ENCODE measurements at regions not wholly inside any gene's neighbourhood (a gene's known extent, or its start where the extent isn't known, plus 50 kb on each side); places are given as distances from the start of the nearest gene placed in this dataset.
A peak's percentile ranks its signal among the peaks of the same experiment; 100 is the strongest.
"Not testable (repeated sequence)": the region's sequence is repeated elsewhere in the genome, so short reads cannot be mapped to it uniquely, and the experiment has no call there.

GRCh38 chr9:119881898-119882297, 512.7 kb upstream of the BRINP1 start:
- Histone ChIP-seq H4K20me1 (ENCODE audit: insufficient read depth, low read length) (no peaks in the 10 kb centered on the region), H3K9me3 (ENCODE audit: low read depth, low read length) (no peaks in the 10 kb centered on the region), H3K79me2 (ENCODE audit: insufficient read depth, low read length) (no peaks in the 10 kb centered on the region), H3K27me3 (ENCODE audit: insufficient read depth, low read length) (no peaks in the 10 kb centered on the region), H3K4me1 (ENCODE audit: insufficient read depth, low read length) (no peaks in the 10 kb centered on the region), H2AFZ (ENCODE audit: low read length) (no peak overlapping the region), H3K4me2 (ENCODE audit: insufficient read depth, low read length) (no peak overlapping the region), H3K4me3 (ENCODE audit: insufficient read depth, low read length) (no peak overlapping the region), H3K27ac (ENCODE audit: low read depth, low read length) (no peak overlapping the region), H3K36me3 (ENCODE audit: insufficient read depth, low read length) (no peaks in the 10 kb centered on the region)
- no peak for DNase-seq (ENCODE audit: insufficient read length, low spot score, missing footprints)
- no peak for TF ChIP-seq CTCF (IDR thresholded peaks at IDR 0.05; ENCODE audit: extremely low read depth, low read depth, low read length)

DNA sequence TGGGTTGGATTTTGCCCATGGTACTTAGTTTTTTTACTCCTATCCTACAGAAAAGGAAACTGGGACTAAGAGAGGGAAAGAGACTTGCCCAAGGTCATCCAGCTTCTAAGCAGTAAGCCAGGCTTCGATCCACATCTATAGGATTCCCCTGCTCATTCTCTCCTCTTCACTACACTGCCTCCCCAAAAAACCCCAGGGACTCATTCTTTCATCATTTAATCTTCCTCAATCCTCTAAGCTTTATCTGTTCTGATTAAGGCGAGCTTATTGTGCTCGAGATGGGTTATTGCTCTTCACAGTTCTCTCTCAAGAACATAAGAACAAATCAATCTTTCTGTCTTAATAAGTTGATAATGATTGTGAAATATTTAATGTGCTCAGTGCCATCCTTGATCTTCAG, 511.1 kb upstream of the BRINP1 start:
- H3K27ac ChIP-seq (ENCODE audit: low read depth, low read length), result no peak overlapping the region
- DNase-seq (ENCODE audit: insufficient read length, low spot score, missing footprints), result no peak
- no peaks in the 10 kb centered on the region for H3K79me2 ChIP-seq (ENCODE audit: insufficient read depth, low read length)
- no peak overlapping the region for H2AFZ ChIP-seq (ENCODE audit: low read length)
- no peak overlapping the region for H3K4me2 ChIP-seq (ENCODE audit: insufficient read depth, low read length)
- no peak for TF ChIP-seq CTCF (IDR thresholded peaks at IDR 0.05; ENCODE audit: extremely low read depth, low read depth, low read length)
- no peaks in the 10 kb centered on the region for H3K4me1 ChIP-seq (ENCODE audit: insufficient read depth, low read length)
- no peaks in the 10 kb centered on the region for H3K27me3 ChIP-seq (ENCODE audit: insufficient read depth, low read length)
- no peaks in the 10 kb centered on the region for H3K9me3 ChIP-seq (ENCODE audit: low read depth, low read length)
- H3K4me3 ChIP-seq (ENCODE audit: insufficient read depth, low read length), result no peak overlapping the region
- H3K36me3 ChIP-seq (ENCODE audit: insufficient read depth, low read length), result no peaks in the 10 kb centered on the region
- no peaks in the 10 kb centered on the region for H4K20me1 ChIP-seq (ENCODE audit: insufficient read depth, low read length)

- Histone ChIP-seq H3K9me3 (ENCODE audit: low read depth, low read length) (no peaks in the 10 kb centered on the region), H2AFZ (ENCODE audit: low read length) (no peak overlapping the region), H4K20me1 (ENCODE audit: insufficient read depth, low read length) (no peaks in the 10 kb centered on the region), H3K4me1 (ENCODE audit: insufficient read depth, low read length) (no peaks in the 10 kb centered on the region), H3K79me2 (ENCODE audit: insufficient read depth, low read length) (no peaks in the 10 kb centered on the region), H3K4me2 (ENCODE audit: insufficient read depth, low read length) (no peak overlapping the region), H3K36me3 (ENCODE audit: insufficient read depth, low read length) (no peaks in the 10 kb centered on the region), H3K27me3 (ENCODE audit: insufficient read depth, low read length) (no peaks in the 10 kb centered on the region), H3K4me3 (ENCODE audit: insufficient read depth, low read length) (no peak overlapping the region), H3K27ac (ENCODE audit: low read depth, low read length) (no peak overlapping the region)
- no peak for DNase-seq (ENCODE audit: insufficient read length, low spot score, missing footprints)
- no peak for TF ChIP-seq CTCF (IDR thresholded peaks at IDR 0.05; ENCODE audit: extremely low read depth, low read depth, low read length)
Observed at GRCh38 chr9:119877306-119877705, 508.1 kb upstream of the BRINP1 start.

DNA sequence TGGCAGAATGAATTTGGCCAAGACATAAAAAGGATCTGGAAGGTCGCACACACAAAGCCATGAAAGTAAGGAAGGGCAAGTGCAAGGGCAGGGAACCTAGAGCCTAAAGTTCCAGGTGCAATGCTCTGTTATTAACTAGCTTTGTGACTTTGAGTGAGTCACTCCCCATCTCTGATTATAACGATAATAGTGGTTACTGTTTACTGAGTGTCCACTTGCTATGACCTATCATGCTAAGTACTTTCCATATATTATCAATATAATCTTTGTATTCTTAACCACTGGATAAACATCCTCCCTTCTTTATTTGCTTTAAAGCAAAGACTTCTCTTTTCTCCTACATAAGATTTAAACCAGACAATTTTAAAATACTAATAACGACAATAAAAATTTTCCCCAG, 504.6 kb upstream of the BRINP1 start:
- H4K20me1 ChIP-seq (ENCODE audit: insufficient read depth, low read length), result no peaks in the 10 kb centered on the region
- H3K4me1 ChIP-seq (ENCODE audit: insufficient read depth, low read length), result no peaks in the 10 kb centered on the region
- peak; percentile 26 for DNase-seq (ENCODE audit: insufficient read length, low spot score, missing footprints)
- no peak overlapping the region for H3K4me3 ChIP-seq (ENCODE audit: insufficient read depth, low read length)
- H3K36me3 ChIP-seq (ENCODE audit: insufficient read depth, low read length), result no peaks in the 10 kb centered on the region
- H3K27me3 ChIP-seq (ENCODE audit: insufficient read depth, low read length), result no peaks in the 10 kb centered on the region
- H2AFZ ChIP-seq (ENCODE audit: low read length), result no peak overlapping the region
- no peak overlapping the region for H3K4me2 ChIP-seq (ENCODE audit: insufficient read depth, low read length)
- no peak for TF ChIP-seq CTCF (IDR thresholded peaks at IDR 0.05; ENCODE audit: extremely low read depth, low read depth, low read length)
- no peaks in the 10 kb centered on the region for H3K79me2 ChIP-seq (ENCODE audit: insufficient read depth, low read length)
- no peaks in the 10 kb centered on the region for H3K9me3 ChIP-seq (ENCODE audit: low read depth, low read length)
- H3K27ac ChIP-seq (ENCODE audit: low read depth, low read length), result no peak overlapping the region

- H3K4me1 ChIP-seq (ENCODE audit: insufficient read depth, low read length); H3K4me2 ChIP-seq (ENCODE audit: insufficient read depth, low read length); H3K9me3 ChIP-seq (ENCODE audit: low read depth, low read length); H3K36me3 ChIP-seq (ENCODE audit: insufficient read depth, low read length); H3K27ac ChIP-seq (ENCODE audit: low read depth, low read length); H3K27me3 ChIP-seq (ENCODE audit: insufficient read depth, low read length); H4K20me1 ChIP-seq (ENCODE audit: insufficient read depth, low read length); H3K4me3 ChIP-seq (ENCODE audit: insufficient read depth, low read length); H3K79me2 ChIP-seq (ENCODE audit: insufficient read depth, low read length); H2AFZ ChIP-seq (ENCODE audit: low read length); DNase-seq (ENCODE audit: insufficient read length, low spot score, missing footprints): not testable (repeated sequence)
Observed at GRCh38 chr9:119870251-119870650, 501.0 kb upstream of the BRINP1 start.

Data from osteoblast (primary cell).